IMR-90 (cell line): ENCODE measurements at regions not wholly inside any gene's neighbourhood (a gene's known extent, or its start where the extent isn't known, plus 50 kb on each side); places are given as distances from the start of the nearest gene placed in this dataset.
"Not testable (repeated sequence)": the region's sequence is repeated elsewhere in the genome, so short reads cannot be mapped to it uniquely, and the experiment has no call there.

Experiments used
- ATAC-seq: fragments of 200-7000 bp; cut with Tn5 transposase; 2 replicates; pipeline ENCODE4 v1.9.1; 2020; ENCODE audit warnings: low read depth, mild to moderate bottlenecking, moderate library complexity
- BruUV-seq: library from RNA; stranded (reverse); fragments of 400-500 nt; replicated peaks from 2 replicates; lab custom pipeline; 2021; lab: Mats Ljungman, UMichigan
- CTCF ChIA-PET: fragments of 300-600 bp; formaldehyde crosslinking; extraction: SDS; loops from one replicate; lab custom pipeline; 2021; ENCODE audit warnings: antibody characterized with exemption; lab: Yijun Ruan, JAX
- POLR2A ChIA-PET: fragments of 300-600 bp; sonication (Branson Sonifier 250); formaldehyde crosslinking; loops from one replicate; lab custom pipeline; 2022; ENCODE audit warnings: antibody characterized with exemption; ENCODE audit not compliant: unreplicated experiment; lab: Charles Lee
- DNase-seq: peaks from one replicate; pipeline ENCODE4 v3.0.0; 2013
- H2AFZ ChIP-seq: replicated peaks from 2 replicates; pipeline ENCODE3; 2013; ENCODE audit warnings: low read length, mild to moderate bottlenecking; ENCODE audit not compliant: poor library complexity
- H2AK5ac ChIP-seq: 2 replicates; pipeline ENCODE4 v1.6.1; 2013; ENCODE audit warnings: low read depth, low read length, inconsistent platforms
- H2AK9ac ChIP-seq: replicated peaks from 2 replicates; pipeline ENCODE3; 2013; ENCODE audit warnings: mild to moderate bottlenecking, low read depth, low read length, moderate library complexity; ENCODE audit not compliant: poor library complexity
- H2BK120ac ChIP-seq: 2 replicates; pipeline ENCODE4 v1.6.1; 2013; ENCODE audit warnings: low read depth, low read length, inconsistent platforms
- H2BK15ac ChIP-seq: 3 replicates; pipeline ENCODE4 v1.6.1; 2013; ENCODE audit warnings: low read depth, low read length, inconsistent platforms
- H2BK20ac ChIP-seq: 2 replicates; pipeline ENCODE4 v1.6.1; 2013; ENCODE audit warnings: low read depth, mild to moderate bottlenecking, inconsistent platforms, low read length, moderate library complexity
- H2BK5ac ChIP-seq: 2 replicates; pipeline ENCODE4 v1.6.1; 2013; ENCODE audit warnings: mild to moderate bottlenecking, low read depth, low read length, inconsistent platforms; ENCODE audit not compliant: poor library complexity, severe bottlenecking
- H3K14ac ChIP-seq: replicated peaks from 2 replicates; pipeline ENCODE4 v1.6.1; 2013; ENCODE audit warnings: low read depth, low read length, inconsistent platforms
- H3K18ac ChIP-seq: 2 replicates; pipeline ENCODE4 v1.6.1; 2013; ENCODE audit warnings: low read depth, low read length, control low read depth
- H3K23ac ChIP-seq: 2 replicates; pipeline ENCODE4 v1.6.1; 2013; ENCODE audit warnings: low read depth, low read length, inconsistent platforms
- H3K27ac ChIP-seq: 2 replicates; pipeline ENCODE4 v1.5.1; 2013; ENCODE audit warnings: mild to moderate bottlenecking, control low read depth, low read length; ENCODE audit not compliant: insufficient read depth
- H3K27me3 ChIP-seq: 2 replicates; pipeline ENCODE4 v1.6.1; 2013; ENCODE audit warnings: low read length; ENCODE audit not compliant: control insufficient read depth, insufficient read depth
- H3K36me3 ChIP-seq: 2 replicates; pipeline ENCODE4 v1.6.1; 2013; ENCODE audit warnings: low read length, mixed read lengths; ENCODE audit not compliant: control insufficient read depth, insufficient read depth
- H3K4ac ChIP-seq: 2 replicates; pipeline ENCODE4 v1.6.1; 2013; ENCODE audit warnings: low read depth, low read length, inconsistent platforms
- H3K4me1 ChIP-seq: 2 replicates; pipeline ENCODE4 v1.6.1; 2013; ENCODE audit warnings: low read length, mixed read lengths; ENCODE audit not compliant: control insufficient read depth, insufficient read depth
- H3K4me2 ChIP-seq: 2 replicates; pipeline ENCODE4 v1.6.1; 2013; ENCODE audit warnings: low read depth, mild to moderate bottlenecking, control low read depth, low read length, moderate library complexity
- H3K4me3 ChIP-seq: 2 replicates; pipeline ENCODE4 v1.5.1; 2013; ENCODE audit warnings: low read depth, mild to moderate bottlenecking, control low read depth, low read length, moderate library complexity; ENCODE audit not compliant: insufficient read depth
- H3K56ac ChIP-seq: 2 replicates; pipeline ENCODE4 v1.6.1; 2013; ENCODE audit warnings: low read length, inconsistent platforms; ENCODE audit not compliant: insufficient read depth; ENCODE audit errors: extremely low read depth
- H3K79me1 ChIP-seq, 2 experiments: 2 replicates each; pipeline ENCODE4 v1.6.1; 2013; ENCODE audit warnings: low read length in 2 of 2, inconsistent platforms in 1 of 2, low read depth in 1 of 2
- H3K9ac ChIP-seq: 2 replicates; pipeline ENCODE4 v1.6.1; 2013; ENCODE audit warnings: low read depth, low read length, control low read depth
- H3K9me1 ChIP-seq: 2 replicates; pipeline ENCODE4 v1.6.1; 2013; ENCODE audit warnings: low read length, inconsistent platforms; ENCODE audit not compliant: insufficient read depth
- H3K9me3 ChIP-seq: 2 replicates; pipeline ENCODE4 v1.6.1; 2013; ENCODE audit warnings: low read length; ENCODE audit not compliant: control insufficient read depth, insufficient read depth
- H4K20me1 ChIP-seq: 2 replicates; pipeline ENCODE4 v1.6.1; 2013; ENCODE audit warnings: low read length, inconsistent platforms; ENCODE audit not compliant: insufficient read depth
- H4K5ac ChIP-seq: 2 replicates; pipeline ENCODE4 v1.6.1; 2013; ENCODE audit warnings: mild to moderate bottlenecking, low read depth, low read length, control low read depth
- H4K8ac ChIP-seq, 2 experiments: 2 replicates each; pipeline ENCODE4 v1.6.1; 2013; ENCODE audit warnings: low read depth in 2 of 2, low read length in 2 of 2, control low read depth in 1 of 2, inconsistent platforms in 1 of 2
- H4K91ac ChIP-seq: 2 replicates; pipeline ENCODE4 v1.6.1; 2013; ENCODE audit warnings: low read depth, low read length, inconsistent platforms; ENCODE audit not compliant: insufficient read depth
- BHLHE40 ChIP-seq: fragments of 150-350 bp; IDR thresholded peaks from 2 replicates; pipeline ENCODE4 v1.6.1; 2016; ENCODE audit warnings: mild to moderate bottlenecking, low read depth, low read length
- CHD1 ChIP-seq: IDR thresholded peaks from 2 replicates; pipeline ENCODE4 v1.6.1; 2012; ENCODE audit warnings: low read depth, low read length, improper control_type of control experiment
- MXI1 ChIP-seq: IDR thresholded peaks from 2 replicates; pipeline ENCODE4 v1.6.1; 2012; ENCODE audit warnings: low read depth, mild to moderate bottlenecking, low read length, moderate library complexity, borderline replicate concordance
- RAD21 ChIP-seq: IDR thresholded peaks from 2 replicates; pipeline ENCODE4 v1.6.1; 2012; ENCODE audit warnings: low read length, improper control_type of control experiment
- USF2 ChIP-seq: fragments of 150-350 bp; IDR thresholded peaks from 2 replicates; pipeline ENCODE4 v1.6.1; 2017; ENCODE audit warnings: mild to moderate bottlenecking, antibody characterized with exemption, low read length, low read depth
- WGBS, 2 experiments: methylation state at CpG; one replicate each; pipeline versions ENCODE4 v1.1.5 to v1.1.7; 2013; ENCODE audit warnings: missing lambda C conversion rate in 2 of 2; ENCODE audit not compliant: insufficient read length in 1 of 2; ENCODE audit errors: extremely low coverage in 2 of 2; 5-methylcytosine and 5-hydroxymethylcytosine counted together
- dilution Hi-C: fragments of 300-500 bp; cut with HindIII; formaldehyde crosslinking; loops from one replicate; pipeline ENCODE4 v1.14.3; 2018; ENCODE audit warnings: low sequenced_read_pairs; ENCODE audit not compliant: unreplicated experiment
- in situ Hi-C: fragments of 300-500 bp; cut with MboI; formaldehyde crosslinking; loops from 3 replicates; pipeline ENCODE4 v1.14.3; 2019; ENCODE audit warnings: low sequenced_read_pairs, inconsistent platforms, mixed read lengths
- intact Hi-C: fragments of 100-400 bp; cut with micrococcal nuclease; formaldehyde crosslinking; loops from 2 replicates; pipeline ENCODE4 v1.10.0; 2022

- Histone ChIP-seq H4K20me1 (no peaks in the 10 kb centered on the region), H2AK5ac (no peak overlapping the region), H2BK20ac (no peak overlapping the region), H2BK15ac (no peak overlapping the region), H3K27me3 (no peaks in the 10 kb centered on the region), H3K27ac (no peak overlapping the region), H4K91ac (no peak overlapping the region), H4K8ac (no peak overlapping the region), H3K9me1 (no peaks in the 10 kb centered on the region), H3K36me3 (no peaks in the 10 kb centered on the region), H3K9ac (no peak overlapping the region), H2AFZ (no peak overlapping the region), H3K56ac (no peak overlapping the region), H3K9me3 (peaks cover 2% of the 10 kb centered on the region; the same call in 1 of the 2 replicates), H3K4ac (no peak overlapping the region), H3K4me3 (no peak overlapping the region), H3K18ac (no peak overlapping the region), H2BK5ac (no peak overlapping the region), H3K4me2 (no peak overlapping the region), H2AK9ac (no peak overlapping the region), H2BK120ac (no peak overlapping the region), H3K23ac (no peak overlapping the region), H3K14ac (no peak overlapping the region), H4K5ac (no peak overlapping the region), H3K4me1 (peaks cover 1% of the 10 kb centered on the region; the same call in 1 of the 2 replicates), H3K79me1 (no peaks in the 10 kb centered on the region)
- in situ Hi-C loops (no loop called here), intact Hi-C loops (no loop called here), dilution Hi-C loops (no loop called here)
- ChIA-PET POLR2A (no interaction called here), CTCF (no interaction called here)
- no peak for DNase-seq
- no TSS peak for BruUV-seq
- TF ChIP-seq BHLHE40, result no peak
- no peak for TF ChIP-seq MXI1
- no peak for TF ChIP-seq RAD21
- TF ChIP-seq USF2, result no peak
- no peak for TF ChIP-seq CHD1
- no peak for ATAC-seq
- WGBS, 2 experiments, result no CpG with 5 or more reads among the region's 1 CpG
Observed at GRCh38 chr14:83006121-83006670, 1472.5 kb upstream of the SEL1L start.

- Histone ChIP-seq H2BK120ac (peak overlapping the region; percentile 79), H4K8ac (peak overlapping the region in 1 of 2 experiments; percentile 91; a peak in 1 of 4 replicates), H2BK20ac (peak overlapping the region; percentile 87; the same call in 1 of the 2 replicates)
- H2BK15ac ChIP-seq, H3K27me3 ChIP-seq, H3K4me3 ChIP-seq, H3K14ac ChIP-seq, H3K79me1 ChIP-seq, DNase-seq, H3K9ac ChIP-seq, H3K9me1 ChIP-seq, H3K4me1 ChIP-seq, H3K18ac ChIP-seq, dilution Hi-C loops, H2AFZ ChIP-seq, H2BK5ac ChIP-seq, intact Hi-C loops, ATAC-seq, H3K4me2 ChIP-seq, H4K20me1 ChIP-seq, BruUV-seq, in situ Hi-C loops, H3K23ac ChIP-seq, H3K4ac ChIP-seq, H3K36me3 ChIP-seq, H2AK5ac ChIP-seq, H3K27ac ChIP-seq, POLR2A ChIA-PET, H3K9me3 ChIP-seq, H2AK9ac ChIP-seq, H4K91ac ChIP-seq, H3K56ac ChIP-seq, H4K5ac ChIP-seq: not testable (repeated sequence)
- no CpG with 5 or more reads among the region's 7 CpGs for WGBS, 2 experiments
- CTCF ChIA-PET, result interaction anchor here (0.5 kb wide), 1 partner anchor 204 kb away, joined by 3 read pairs; no protein-coding TSS in a partner anchor
Observed at GRCh38 chr14:83007052-83007451, 1473.4 kb upstream of the SEL1L start.
